Left ventricle myocardium inferior (tissue), 1 donor: ENCODE measurements at regions not wholly inside any gene's neighbourhood (a gene's known extent, or its start where the extent isn't known, plus 50 kb on each side); places are given as distances from the start of the nearest gene placed in this dataset.

Source experiments
- DNase-seq: peaks from one replicate; pipeline ENCODE4 v3.0.0-alpha.2; 2020
- H3K27ac ChIP-seq: fragments of 200-600 bp; replicated peaks from 2 replicates; pipeline ENCODE4 v1.8.0; 2021
- H3K27me3 ChIP-seq: fragments of 200-600 bp; 2 replicates; pipeline ENCODE4 v1.8.0; 2021; ENCODE audit warnings: low read depth
- H3K36me3 ChIP-seq: fragments of 200-600 bp; 2 replicates; pipeline ENCODE4 v1.8.0; 2021
- H3K4me1 ChIP-seq: fragments of 200-600 bp; 2 replicates; pipeline ENCODE4 v1.8.0; 2021
- H3K4me3 ChIP-seq: fragments of 200-600 bp; 2 replicates; pipeline ENCODE4 v1.8.0; 2021; ENCODE audit warnings: mild to moderate bottlenecking, moderate library complexity
- H3K9me3 ChIP-seq: fragments of 200-600 bp; replicated peaks from 2 replicates; pipeline ENCODE4 v1.8.0; 2021
- CTCF ChIP-seq: fragments of 200-600 bp; IDR thresholded peaks from 2 replicates; pipeline ENCODE4 v1.8.0; 2021; ENCODE audit warnings: antibody characterized with exemption, mild to moderate bottlenecking, borderline replicate concordance
- intact Hi-C: fragments of 100-400 bp; cut with micrococcal nuclease; formaldehyde crosslinking; loops from one replicate; pipeline ENCODE4 v1.11.0; 2022
- donor health status: DM: no; HTN: yes; CAD: no; lungs with severe emphysema.

GRCh38 chr4:177239477-177239876, 70.2 kb upstream of the NEIL3 start:
- Histone ChIP-seq H3K9me3 (no peaks in the 10 kb centered on the region), H3K36me3 (no peaks in the 10 kb centered on the region), H3K4me1 (no peaks in the 10 kb centered on the region), H3K27ac (no peak overlapping the region), H3K4me3 (no peak overlapping the region), H3K27me3 (no peaks in the 10 kb centered on the region)
- TF ChIP-seq CTCF, result no peak
- intact Hi-C loops, result no loop called here
- no peak for DNase-seq

- Histone ChIP-seq H3K4me1 (no peaks in the 10 kb centered on the region), H3K4me3 (no peak overlapping the region), H3K27ac (no peak overlapping the region), H3K36me3 (no peaks in the 10 kb centered on the region), H3K27me3 (no peaks in the 10 kb centered on the region), H3K9me3 (no peaks in the 10 kb centered on the region)
- no peak for DNase-seq
- intact Hi-C loops, result no loop called here
- TF ChIP-seq CTCF, result no peak
Observed at GRCh38 chr4:177239878-177240277, 69.8 kb upstream of the NEIL3 start.

GRCh38 chr4:177242651-177243286, 66.9 kb upstream of the NEIL3 start:
- H3K4me1 ChIP-seq, result no peaks in the 10 kb centered on the region
- H3K27ac ChIP-seq, result no peak overlapping the region
- no peaks in the 10 kb centered on the region for H3K27me3 ChIP-seq
- DNase-seq, result no peak
- no peaks in the 10 kb centered on the region for H3K9me3 ChIP-seq
- no peak overlapping the region for H3K4me3 ChIP-seq
- intact Hi-C loops, result no loop called here
- no peaks in the 10 kb centered on the region for H3K36me3 ChIP-seq
- TF ChIP-seq CTCF, result no peak

- H3K27ac ChIP-seq, result no peak overlapping the region
- no peaks in the 10 kb centered on the region for H3K4me1 ChIP-seq
- no peak for DNase-seq
- peaks cover 7% of the 10 kb centered on the region for H3K27me3 ChIP-seq
- H3K36me3 ChIP-seq, result no peaks in the 10 kb centered on the region
- H3K9me3 ChIP-seq, result no peaks in the 10 kb centered on the region
- H3K4me3 ChIP-seq, result no peak overlapping the region
- intact Hi-C loops, result no loop called here
- no peak for TF ChIP-seq CTCF
Observed at GRCh38 chr4:177246641-177247584, 62.8 kb upstream of the NEIL3 start.

- Histone ChIP-seq H3K36me3 (no peaks in the 10 kb centered on the region), H3K4me3 (no peak overlapping the region), H3K4me1 (no peaks in the 10 kb centered on the region), H3K9me3 (no peaks in the 10 kb centered on the region), H3K27me3 (peaks cover 7% of the 10 kb centered on the region), H3K27ac (no peak overlapping the region)
- peak; percentile 88 for TF ChIP-seq CTCF
- intact Hi-C loops, result loop anchor here (5.0 kb wide), 1 partner anchor 87 kb away; no protein-coding TSS in a partner anchor
- peak; percentile 44 for DNase-seq
Observed at GRCh38 chr4:177250056-177250696, 59.5 kb upstream of the NEIL3 start.
